Mesothelial cell of epicardium (in vitro differentiated cells): ENCODE measurements at regions not wholly inside any gene's neighbourhood (a gene's known extent, or its start where the extent isn't known, plus 50 kb on each side); places are given as distances from the start of the nearest gene placed in this dataset.
A peak's percentile ranks its signal among the peaks of the same experiment; 100 is the strongest.

Experiments
- DNase-seq, 2 experiments: peaks; one replicate each; pipeline ENCODE4 v3.0.0; 2021; ENCODE audit warnings: low spot score in 2 of 2; ENCODE audit not compliant: unreplicated experiment in 2 of 2
- H3K27ac Mint-ChIP-seq: 2 replicates; pipeline ENCODE4 v1.8.0; 2021; ENCODE audit warnings: mixed read lengths
- H3K27me3 Mint-ChIP-seq: 2 replicates; pipeline ENCODE4 v1.8.0; 2021; ENCODE audit warnings: low read depth, mixed read lengths
- H3K36me3 Mint-ChIP-seq: 2 replicates; pipeline ENCODE4 v1.8.0; 2021; ENCODE audit warnings: mixed read lengths
- H3K4me1 Mint-ChIP-seq: 2 replicates; pipeline ENCODE4 v1.8.0; 2021; ENCODE audit warnings: mixed read lengths
- H3K4me3 Mint-ChIP-seq: 2 replicates; pipeline ENCODE4 v1.8.0; 2021; ENCODE audit warnings: mild to moderate bottlenecking, moderate library complexity, mixed read lengths
- H3K9me3 Mint-ChIP-seq: 2 replicates; pipeline ENCODE4 v1.8.0; 2021; ENCODE audit warnings: mixed read lengths
- CTCF ChIP-seq: fragments of 200-600 bp; sonication (generic); IDR thresholded peaks from one replicate; pipeline ENCODE4 v1.5.0; 2021; ENCODE audit warnings: antibody characterized with exemption; ENCODE audit not compliant: unreplicated experiment

- Mint-ChIP-seq H3K36me3 (no peaks in the 10 kb centered on the region), H3K9me3 (no peaks in the 10 kb centered on the region), H3K4me3 (peak overlapping the region; percentile 63), H3K4me1 (peaks cover 47% of the 10 kb centered on the region), H3K27me3 (no peaks in the 10 kb centered on the region), H3K27ac (peak overlapping the region; percentile 99)
- DNase-seq, result peak; percentile 77 to 92
- TF ChIP-seq CTCF, result peak; percentile 82
These were observed 88.0 kb downstream of the FAM217A start for GRCh38 chr6:3990692-3991491.

GRCh38 chr6:3991941-3992340, 87.0 kb downstream of the FAM217A start:
- Mint-ChIP-seq H3K27me3 (no peaks in the 10 kb centered on the region), H3K4me1 (peaks cover 44% of the 10 kb centered on the region), H3K36me3 (no peaks in the 10 kb centered on the region), H3K9me3 (no peaks in the 10 kb centered on the region), H3K4me3 (no peak overlapping the region), H3K27ac (peak overlapping the region; percentile 99)
- TF ChIP-seq CTCF, result no peak
- no peak for DNase-seq

GRCh38 chr6:3996349-3996748, 82.6 kb downstream of the FAM217A start:
- Mint-ChIP-seq H3K9me3 (no peaks in the 10 kb centered on the region), H3K4me3 (no peak overlapping the region), H3K27me3 (no peaks in the 10 kb centered on the region), H3K36me3 (no peaks in the 10 kb centered on the region), H3K27ac (peak overlapping the region; percentile 62), H3K4me1 (peaks cover 30% of the 10 kb centered on the region)
- DNase-seq, result no peak
- TF ChIP-seq CTCF, result no peak

- Mint-ChIP-seq H3K36me3 (no peaks in the 10 kb centered on the region), H3K27me3 (no peaks in the 10 kb centered on the region), H3K4me3 (no peak overlapping the region), H3K27ac (peak overlapping the region; percentile 70), H3K4me1 (peaks cover 25% of the 10 kb centered on the region), H3K9me3 (no peaks in the 10 kb centered on the region)
- no peak for TF ChIP-seq CTCF
- DNase-seq, result no peak
These were observed 81.7 kb downstream of the FAM217A start for GRCh38 chr6:3997177-3997770.

GRCh38 chr6:3999800-4000661, 78.9 kb downstream of the FAM217A start:
- H3K9me3 Mint-ChIP-seq, result no peaks in the 10 kb centered on the region
- H3K27me3 Mint-ChIP-seq, result no peaks in the 10 kb centered on the region
- no peak overlapping the region for H3K4me3 Mint-ChIP-seq
- no peak overlapping the region for H3K27ac Mint-ChIP-seq
- H3K4me1 Mint-ChIP-seq, result peaks cover 23% of the 10 kb centered on the region
- H3K36me3 Mint-ChIP-seq, result no peaks in the 10 kb centered on the region
- no peak for DNase-seq
- TF ChIP-seq CTCF, result no peak
